Panc1 (cell line): ENCODE measurements at regions not wholly inside any gene's neighbourhood (a gene's known extent, or its start where the extent isn't known, plus 50 kb on each side); places are given as distances from the start of the nearest gene placed in this dataset.

Experiments
- ATAC-seq: fragments of 200-7000 bp; cut with Tn5 transposase; 2 replicates; pipeline ENCODE4 v1.9.1; 2020; ENCODE audit warnings: mild to moderate bottlenecking, moderate library complexity
- BruUV-seq: library from RNA; stranded (reverse); fragments of 400-500 nt; replicated peaks from 2 replicates; lab custom pipeline; 2021; lab: Mats Ljungman, UMichigan
- CTCF ChIA-PET: fragments of 300-600 bp; sonication (Branson Sonifier 250); formaldehyde crosslinking; loops from one replicate; lab custom pipeline; 2022; ENCODE audit warnings: antibody characterized with exemption; lab: Charles Lee
- POLR2A ChIA-PET: fragments of 300-600 bp; sonication (Branson Sonifier 250); formaldehyde crosslinking; loops from one replicate; lab custom pipeline; 2022; ENCODE audit warnings: antibody characterized with exemption; lab: Charles Lee
- DNase-seq: peaks from one replicate; pipeline ENCODE4 v3.0.0-alpha.2; 2010; ENCODE audit warnings: low read depth, low spot score
- H3K27ac ChIP-seq: 2 replicates; pipeline ENCODE4 v1.5.1; 2011; ENCODE audit warnings: mild to moderate bottlenecking, low read length, inconsistent platforms
- H3K27me3 ChIP-seq: fragments of 200-500 bp; sonication (Bioruptor generic); 2 replicates; pipeline ENCODE4 v1.6.0; 2014; ENCODE audit warnings: low read length, inconsistent platforms; ENCODE audit not compliant: control insufficient read depth, insufficient read depth
- H3K36me3 ChIP-seq: fragments of 200-500 bp; sonication (Bioruptor generic); 2 replicates; pipeline ENCODE4 v1.5.1; 2014; ENCODE audit warnings: inconsistent platforms, mild to moderate bottlenecking, low read length, moderate library complexity; ENCODE audit not compliant: control insufficient read depth, insufficient read depth
- H3K4me1 ChIP-seq: 2 replicates; pipeline ENCODE4 v1.5.1; 2011; ENCODE audit warnings: inconsistent platforms, mild to moderate bottlenecking, low read length, moderate library complexity; ENCODE audit not compliant: control insufficient read depth, insufficient read depth
- H3K4me3 ChIP-seq, 2 experiments: 2 replicates each; pipeline ENCODE4 v1.5.1; 2011 to 2012; ENCODE audit warnings: low read depth in 2 of 2, low read length in 2 of 2, mild to moderate bottlenecking in 2 of 2, inconsistent platforms in 1 of 2, moderate library complexity in 1 of 2
- H3K9me3 ChIP-seq: fragments of 200-500 bp; sonication (Bioruptor generic); 2 replicates; pipeline ENCODE4 v1.5.1; 2014; ENCODE audit warnings: low read depth, mild to moderate bottlenecking, inconsistent platforms, low read length, moderate library complexity; ENCODE audit not compliant: control insufficient read depth, insufficient read depth
- CTCF ChIP-seq: fragments of 450-650 bp; IDR thresholded peaks from 2 replicates; pipeline ENCODE4 v1.5.1; 2017; ENCODE audit warnings: mild to moderate bottlenecking
- POLR2AphosphoS5 ChIP-seq: IDR thresholded peaks from 2 replicates; pipeline ENCODE4 v1.6.1; 2012; ENCODE audit warnings: mild to moderate bottlenecking, low read depth, low read length, moderate library complexity
- REST ChIP-seq, 2 experiments: IDR thresholded peaks; 2 replicates each; pipeline ENCODE4 v1.6.1; 2011 to 2012; ENCODE audit warnings: low read depth in 2 of 2, control low read depth in 1 of 2, low read length in 1 of 2, mild to moderate bottlenecking in 1 of 2, moderate library complexity in 1 of 2; ENCODE audit not compliant: insufficient read depth in 1 of 2
- SIN3A ChIP-seq: IDR thresholded peaks from 2 replicates; pipeline ENCODE4 v1.6.1; 2012; ENCODE audit warnings: low read depth, mild to moderate bottlenecking, low read length, moderate library complexity, borderline replicate concordance; ENCODE audit not compliant: insufficient read depth
- TCF7L2 ChIP-seq: IDR thresholded peaks from 2 replicates; pipeline ENCODE4 v1.6.1; 2011; ENCODE audit warnings: mild to moderate bottlenecking, low read depth, low read length, inconsistent platforms
- in situ Hi-C: cut with HindIII; loops from 2 replicates; pipeline ENCODE4 v1.10.0; 2016; ENCODE audit warnings: low sequenced_read_pairs, low pct_unique_long_range_greater_than_20kb
- intact Hi-C: fragments of 100-400 bp; cut with micrococcal nuclease; formaldehyde crosslinking; loops from one replicate; pipeline ENCODE4 v1.10.0; 2022; ENCODE audit not compliant: unreplicated experiment

GRCh38 chr9:78574354-78575045, 277.6 kb downstream of the PSAT1 start:
- no peak for TF ChIP-seq REST (IDR thresholded peaks at IDR 0.05; ENCODE audit: insufficient read depth in 1 of 2, low read depth in 2 of 2, low read length in 1 of 2)
- TF ChIP-seq POLR2AphosphoS5, result no peak
- TF ChIP-seq SIN3A, result no peak
- TF ChIP-seq TCF7L2, result no peak
- POLR2A ChIA-PET, result no interaction called here
- Histone ChIP-seq H3K9me3 (no peaks in the 10 kb centered on the region), H3K27me3 (no peaks in the 10 kb centered on the region), H3K36me3 (no peaks in the 10 kb centered on the region), H3K4me3 (no peak overlapping the region), H3K4me1 (no peaks in the 10 kb centered on the region), H3K27ac (no peak overlapping the region)
- BruUV-seq, result no TSS peak
- in situ Hi-C loops, result no loop called here
- no peak for ATAC-seq
- no peak for DNase-seq
- intact Hi-C loops, result no loop called here
- CTCF ChIA-PET, result no interaction called here

- BruUV-seq, result no TSS peak
- intact Hi-C loops (no loop called here), in situ Hi-C loops (no loop called here)
- TF ChIP-seq REST (IDR thresholded peaks at IDR 0.05; ENCODE audit: insufficient read depth in 1 of 2, low read depth in 2 of 2, low read length in 1 of 2) (no peak), CTCF (no peak), TCF7L2 (no peak), SIN3A (no peak), POLR2AphosphoS5 (no peak)
- ChIA-PET CTCF (no interaction called here), POLR2A (no interaction called here)
- no peak overlapping the region for H3K4me3 ChIP-seq
- ATAC-seq (no peak), DNase-seq (no peak)
- no peaks in the 10 kb centered on the region for H3K36me3 ChIP-seq
- no peak overlapping the region for H3K27ac ChIP-seq
- no peaks in the 10 kb centered on the region for H3K27me3 ChIP-seq
- no peaks in the 10 kb centered on the region for H3K9me3 ChIP-seq
- no peaks in the 10 kb centered on the region for H3K4me1 ChIP-seq
Observed at GRCh38 chr9:78575081-78575480, 278.2 kb downstream of the PSAT1 start.
